ENCODE measurements at regions not wholly inside any gene's neighbourhood (a gene's known extent, or its start where the extent isn't known, plus 50 kb on each side); places are given as distances from the start of the nearest gene placed in this dataset.
A peak's percentile ranks its signal among the peaks of the same experiment; 100 is the strongest.

DNA sequence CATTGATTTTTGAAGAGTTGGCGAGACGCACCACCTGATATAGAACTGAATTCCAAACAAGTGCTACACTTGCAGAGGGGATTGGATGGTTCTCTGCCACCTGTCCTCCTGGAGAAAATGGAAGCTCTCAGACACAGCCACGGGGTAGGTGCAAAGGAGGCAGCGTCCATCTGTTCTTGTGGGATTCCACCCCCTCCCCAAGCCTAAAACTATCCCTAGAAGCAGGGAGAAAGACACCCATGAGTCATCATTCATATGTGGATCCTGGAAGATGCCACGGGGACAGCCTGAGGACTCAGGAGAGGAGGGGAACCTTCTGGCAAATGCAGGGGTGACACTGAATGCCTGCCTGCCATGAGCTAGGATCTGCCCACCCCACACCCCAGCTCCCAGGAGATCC is 171.3 kb upstream of the CST7 start:
- Mint-ChIP-seq H3K4me3 (no peak overlapping the region), H3K36me3 (peaks cover 12% of the 10 kb centered on the region), H3K27ac (no peak overlapping the region), H3K27me3 (ENCODE audit: low read depth in 2 of 2) (peaks cover 27 to 31% of the 10 kb centered on the region in 2 donors), H3K4me1 (no peaks in the 10 kb centered on the region), H3K9me3 (peaks cover 5 to 10% of the 10 kb centered on the region in 2 donors)
- Histone ChIP-seq H3K4me1 (ENCODE audit: control insufficient read depth, insufficient read depth, low read length) (no peaks in the 10 kb centered on the region), H3K27me3 (ENCODE audit: control insufficient read depth, insufficient read depth, low read length) (no peaks in the 10 kb centered on the region), H3K9me3 (ENCODE audit: control insufficient read depth, insufficient read depth, low read length) (no peaks in the 10 kb centered on the region), H3K4me3 (ENCODE audit: low read length) (no peak overlapping the region), H3K36me3 (ENCODE audit: control insufficient read depth, insufficient read depth, low read length) (no peaks in the 10 kb centered on the region), H3K27ac (ENCODE audit: low read length) (no peak overlapping the region)
- ATAC-seq (no peak), DNase-seq (no peak)
- intact Hi-C loops (cut with micrococcal nuclease), result no loop called here
- 63% methylated on average over 5 of the region's 5 CpGs for whole genome bisulfite sequencing (ENCODE audit: insufficient coverage)
- TF ChIP-seq, protein P1, sequence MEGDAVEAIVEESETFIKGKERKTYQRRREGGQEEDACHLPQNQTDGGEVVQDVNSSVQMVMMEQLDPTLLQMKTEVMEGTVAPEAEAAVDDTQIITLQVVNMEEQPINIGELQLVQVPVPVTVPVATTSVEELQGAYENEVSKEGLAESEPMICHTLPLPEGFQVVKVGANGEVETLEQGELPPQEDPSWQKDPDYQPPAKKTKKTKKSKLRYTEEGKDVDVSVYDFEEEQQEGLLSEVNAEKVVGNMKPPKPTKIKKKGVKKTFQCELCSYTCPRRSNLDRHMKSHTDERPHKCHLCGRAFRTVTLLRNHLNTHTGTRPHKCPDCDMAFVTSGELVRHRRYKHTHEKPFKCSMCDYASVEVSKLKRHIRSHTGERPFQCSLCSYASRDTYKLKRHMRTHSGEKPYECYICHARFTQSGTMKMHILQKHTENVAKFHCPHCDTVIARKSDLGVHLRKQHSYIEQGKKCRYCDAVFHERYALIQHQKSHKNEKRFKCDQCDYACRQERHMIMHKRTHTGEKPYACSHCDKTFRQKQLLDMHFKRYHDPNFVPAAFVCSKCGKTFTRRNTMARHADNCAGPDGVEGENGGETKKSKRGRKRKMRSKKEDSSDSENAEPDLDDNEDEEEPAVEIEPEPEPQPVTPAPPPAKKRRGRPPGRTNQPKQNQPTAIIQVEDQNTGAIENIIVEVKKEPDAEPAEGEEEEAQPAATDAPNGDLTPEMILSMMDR (IDR thresholded peaks at IDR 0.05), result no peak

DNA sequence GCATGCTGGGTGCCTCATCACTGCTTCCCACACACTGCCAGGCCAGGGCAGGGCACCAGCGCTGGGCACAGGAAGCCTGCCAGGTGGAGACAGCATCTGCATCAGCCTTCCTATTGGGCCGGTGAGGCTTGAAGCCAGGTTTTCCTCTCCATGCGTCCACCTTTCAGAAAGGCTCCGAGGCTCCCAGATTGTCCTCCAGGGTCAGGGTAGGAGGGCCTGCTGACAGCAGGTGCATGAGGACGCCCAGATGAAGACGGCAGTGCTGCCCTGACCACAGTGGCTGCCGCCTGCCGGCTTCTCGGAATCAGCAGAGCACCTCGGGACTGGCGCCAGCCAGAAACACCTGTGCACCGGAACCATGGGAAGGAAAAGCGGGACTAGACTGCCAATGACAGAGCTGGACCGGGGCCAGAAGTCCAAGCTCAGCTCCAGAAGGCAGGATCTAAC is 170.5 kb upstream of the CST7 start:
- H3K9me3 ChIP-seq (ENCODE audit: control insufficient read depth, insufficient read depth, low read length), result no peaks in the 10 kb centered on the region
- H3K4me1 ChIP-seq (ENCODE audit: control insufficient read depth, insufficient read depth, low read length), result no peaks in the 10 kb centered on the region
- H3K27me3 ChIP-seq (ENCODE audit: control insufficient read depth, insufficient read depth, low read length), result no peaks in the 10 kb centered on the region
- H3K4me3 ChIP-seq (ENCODE audit: low read length), result no peak overlapping the region
- H3K27ac ChIP-seq (ENCODE audit: low read length), result no peak overlapping the region
- no peak overlapping the region for H3K4me3 Mint-ChIP-seq
- no peaks in the 10 kb centered on the region for H3K4me1 Mint-ChIP-seq
- intact Hi-C loops (cut with micrococcal nuclease), result no loop called here
- no peak for ATAC-seq
- TF ChIP-seq, protein P1 (IDR thresholded peaks at IDR 0.05), result no peak
- H3K36me3 Mint-ChIP-seq, result peaks cover 12% of the 10 kb centered on the region
- no peak for DNase-seq
- peaks cover 5 to 10% of the 10 kb centered on the region in 2 donors for H3K9me3 Mint-ChIP-seq
- no peak overlapping the region for H3K27ac Mint-ChIP-seq
- no peaks in the 10 kb centered on the region for H3K36me3 ChIP-seq (ENCODE audit: control insufficient read depth, insufficient read depth, low read length)
- H3K27me3 Mint-ChIP-seq (ENCODE audit: low read depth in 2 of 2), result peaks cover 26 to 31% of the 10 kb centered on the region in 2 donors
- WGBS (ENCODE audit: insufficient coverage), result 15% methylated on average over 14 of the region's 14 CpGs

DNA sequence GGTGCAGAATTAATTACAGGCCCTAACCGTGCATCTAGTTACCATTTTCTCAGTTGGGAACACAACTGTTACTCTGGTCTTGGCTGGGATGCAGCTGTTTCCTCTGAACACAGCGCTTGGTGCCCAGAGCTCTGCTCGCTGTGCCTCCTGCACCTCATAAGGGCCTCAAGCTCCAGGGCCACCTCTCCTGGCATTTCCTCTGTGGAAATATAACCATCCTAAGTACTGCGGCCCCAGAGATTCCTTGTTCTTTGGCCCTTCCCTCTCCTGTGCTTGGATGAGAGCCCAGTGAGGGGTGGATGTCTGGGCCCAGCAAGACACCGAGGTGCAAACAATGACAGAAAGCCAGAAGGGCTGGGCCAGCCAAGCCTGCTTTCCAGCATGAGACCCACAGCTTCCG is 169.9 kb upstream of the CST7 start:
- H3K27ac Mint-ChIP-seq, result no peak overlapping the region
- H3K4me1 ChIP-seq (ENCODE audit: control insufficient read depth, insufficient read depth, low read length), result no peaks in the 10 kb centered on the region
- H3K4me3 ChIP-seq (ENCODE audit: low read length), result no peak overlapping the region
- TF ChIP-seq, protein P1 (IDR thresholded peaks at IDR 0.05), result no peak
- peaks cover 12% of the 10 kb centered on the region for H3K36me3 Mint-ChIP-seq
- H3K36me3 ChIP-seq (ENCODE audit: control insufficient read depth, insufficient read depth, low read length), result no peaks in the 10 kb centered on the region
- ATAC-seq (no peak), DNase-seq (no peak)
- no peak overlapping the region for H3K4me3 Mint-ChIP-seq
- H3K27ac ChIP-seq (ENCODE audit: low read length), result no peak overlapping the region
- H3K9me3 ChIP-seq (ENCODE audit: control insufficient read depth, insufficient read depth, low read length), result no peaks in the 10 kb centered on the region
- no peaks in the 10 kb centered on the region for H3K27me3 ChIP-seq (ENCODE audit: control insufficient read depth, insufficient read depth, low read length)
- peaks cover 1 to 2% of the 10 kb centered on the region in 2 donors for H3K4me1 Mint-ChIP-seq
- 36% methylated on average over 5 of the region's 6 CpGs for WGBS (ENCODE audit: insufficient coverage)
- peaks cover 5 to 10% of the 10 kb centered on the region in 2 donors for H3K9me3 Mint-ChIP-seq
- peaks cover 26 to 29% of the 10 kb centered on the region in 2 donors for H3K27me3 Mint-ChIP-seq (ENCODE audit: low read depth in 2 of 2)
- intact Hi-C loops (cut with micrococcal nuclease), result no loop called here

DNA sequence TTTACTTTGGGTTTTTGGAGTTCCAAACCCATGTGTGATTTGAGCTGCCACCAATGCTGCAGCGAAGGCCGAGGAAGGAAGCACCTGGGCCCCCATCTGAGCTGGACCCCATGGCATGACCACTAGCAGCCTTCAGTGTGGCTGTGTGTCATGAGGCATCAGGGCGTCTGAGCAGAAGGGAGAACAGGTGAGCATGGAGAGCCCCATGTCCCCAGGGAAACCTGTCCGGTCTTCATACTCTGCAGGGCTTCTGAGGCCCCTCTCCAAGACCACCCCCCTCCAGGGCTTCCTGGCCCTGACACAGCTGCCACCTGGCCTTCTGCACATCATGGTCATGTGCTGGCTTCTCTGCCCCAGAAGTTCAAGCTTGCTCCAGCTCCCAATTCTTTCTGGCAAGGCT is 169.1 kb upstream of the CST7 start:
- H3K4me3 Mint-ChIP-seq, result no peak overlapping the region
- 60% methylated on average over 4 of the region's 4 CpGs for WGBS (ENCODE audit: insufficient coverage)
- H3K36me3 Mint-ChIP-seq, result peaks cover 6% of the 10 kb centered on the region
- Histone ChIP-seq H3K4me1 (ENCODE audit: control insufficient read depth, insufficient read depth, low read length) (peaks cover under 1% of the 10 kb centered on the region), H3K27ac (ENCODE audit: low read length) (no peak overlapping the region), H3K9me3 (ENCODE audit: control insufficient read depth, insufficient read depth, low read length) (no peaks in the 10 kb centered on the region), H3K4me3 (ENCODE audit: low read length) (no peak overlapping the region), H3K27me3 (ENCODE audit: control insufficient read depth, insufficient read depth, low read length) (no peaks in the 10 kb centered on the region), H3K36me3 (ENCODE audit: control insufficient read depth, insufficient read depth, low read length) (no peaks in the 10 kb centered on the region)
- ATAC-seq, result no peak
- TF ChIP-seq, protein P1 (IDR thresholded peaks at IDR 0.05), result no peak
- DNase-seq, result peak in 1 of 2 donors; percentile 9
- H3K4me1 Mint-ChIP-seq, result peaks cover 9 to 10% of the 10 kb centered on the region in 2 donors
- H3K27ac Mint-ChIP-seq, result no peak overlapping the region
- intact Hi-C loops (cut with micrococcal nuclease), result no loop called here
- peaks cover 19 to 21% of the 10 kb centered on the region in 2 donors for H3K27me3 Mint-ChIP-seq (ENCODE audit: low read depth in 2 of 2)
- peaks cover 3 to 5% of the 10 kb centered on the region in 2 donors for H3K9me3 Mint-ChIP-seq
